GM23338 (cell line): ENCODE measurements at regions not wholly inside any gene's neighbourhood (a gene's known extent, or its start where the extent isn't known, plus 50 kb on each side); places are given as distances from the start of the nearest gene placed in this dataset.

Experiments
- ATAC-seq: fragments of 200-7000 bp; cut with Tn5 transposase; 3 replicates; pipeline ENCODE4 v1.9.1; 2020
- DNase-seq: peaks from one replicate; pipeline ENCODE4 v3.0.0-alpha.2; 2015; ENCODE audit warnings: low spot score
- H2AFZ ChIP-seq: fragments of 200-600 bp; sonication (generic); 2 replicates; pipeline ENCODE4 v1.8.0; 2016; ENCODE audit warnings: antibody characterized with exemption, mild to moderate bottlenecking, moderate library complexity
- H3F3A ChIP-seq: fragments of 200-600 bp; sonication (generic); replicated peaks from 2 replicates; pipeline ENCODE4 v1.8.0; 2017; ENCODE audit warnings: antibody characterized with exemption, mixed run types, low read depth
- H3K27ac ChIP-seq: fragments of 200-600 bp; sonication (generic); 2 replicates; pipeline ENCODE4 v1.6.1; 2016; ENCODE audit warnings: low read depth
- H3K27me3 ChIP-seq: fragments of 200-600 bp; sonication (generic); 2 replicates; pipeline ENCODE4 v1.8.0; 2016; ENCODE audit warnings: mild to moderate bottlenecking, mixed run types, moderate library complexity; ENCODE audit not compliant: insufficient read depth
- H3K36me3 ChIP-seq: fragments of 200-600 bp; sonication (generic); 2 replicates; pipeline ENCODE4 v1.8.0; 2016; ENCODE audit warnings: mild to moderate bottlenecking; ENCODE audit not compliant: insufficient read depth
- H3K4me1 ChIP-seq: fragments of 200-600 bp; sonication (generic); 2 replicates; pipeline ENCODE4 v1.8.0; 2016; ENCODE audit warnings: mild to moderate bottlenecking, moderate library complexity; ENCODE audit not compliant: insufficient read depth
- H3K4me2 ChIP-seq: fragments of 200-600 bp; sonication (generic); 2 replicates; pipeline ENCODE4 v1.7.1; 2017; ENCODE audit warnings: mixed run types
- H3K4me3 ChIP-seq: fragments of 200-600 bp; sonication (generic); 2 replicates; pipeline ENCODE4 v1.6.1; 2016; ENCODE audit warnings: mixed run types
- H3K79me2 ChIP-seq: fragments of 200-600 bp; sonication (generic); replicated peaks from 2 replicates; pipeline ENCODE4 v1.8.0; 2017; ENCODE audit warnings: mild to moderate bottlenecking; ENCODE audit not compliant: insufficient read depth
- H3K9me2 ChIP-seq: fragments of 200-600 bp; sonication (generic); 2 replicates; pipeline ENCODE4 v1.8.0; 2017; ENCODE audit not compliant: insufficient read depth
- H4K20me1 ChIP-seq: fragments of 200-600 bp; sonication (generic); replicated peaks from 2 replicates; pipeline ENCODE4 v1.8.0; 2017; ENCODE audit warnings: mild to moderate bottlenecking; ENCODE audit not compliant: insufficient read depth
- H3K27ac Mint-ChIP-seq: 2 replicates; pipeline ENCODE4 v1.8.0; 2020; ENCODE audit warnings: inconsistent platforms, mild to moderate bottlenecking, moderate library complexity, mixed read lengths
- H3K27me3 Mint-ChIP-seq: 3 replicates; pipeline ENCODE4 v1.8.0; 2022; ENCODE audit warnings: low read depth, mild to moderate bottlenecking, moderate library complexity, mixed read lengths, inconsistent platforms; ENCODE audit not compliant: insufficient read depth, poor library complexity
- H3K36me3 Mint-ChIP-seq: 3 replicates; pipeline ENCODE4 v1.8.0; 2021; ENCODE audit warnings: low read depth, mild to moderate bottlenecking, inconsistent platforms, moderate library complexity, mixed read lengths
- H3K4me1 Mint-ChIP-seq: 3 replicates; pipeline ENCODE4 v1.8.0; 2020; ENCODE audit warnings: mild to moderate bottlenecking, inconsistent platforms, mixed read lengths
- H3K4me3 Mint-ChIP-seq: 3 replicates; pipeline ENCODE4 v1.8.0; 2021; ENCODE audit warnings: moderate library complexity, mild to moderate bottlenecking, inconsistent platforms, mixed read lengths
- H3K9me3 Mint-ChIP-seq: 3 replicates; pipeline ENCODE4 v1.8.0; 2020; ENCODE audit warnings: moderate library complexity, mild to moderate bottlenecking, inconsistent platforms, mixed read lengths
- CREB1 ChIP-seq: fragments of 250-450 bp; sonication (Bioruptor Pico); IDR thresholded peaks from 2 replicates; pipeline ENCODE4 v1.5.0; 2020; ENCODE audit warnings: low read depth, mild to moderate bottlenecking, moderate library complexity
- NANOG ChIP-seq: IDR thresholded peaks from 2 replicates; pipeline ENCODE4 v1.6.1; 2016; ENCODE audit warnings: antibody characterized with exemption, borderline replicate concordance
- ZNF114 ChIP-seq: fragments of 250-450 bp; sonication (Bioruptor Pico); IDR thresholded peaks from 2 replicates; pipeline ENCODE4 v1.5.0; 2020; ENCODE audit warnings: mild to moderate bottlenecking, moderate library complexity
- ZNF331 ChIP-seq: fragments of 250-450 bp; sonication (Bioruptor Pico); IDR thresholded peaks from 2 replicates; pipeline ENCODE4 v1.5.0; 2020; ENCODE audit warnings: low read depth, mild to moderate bottlenecking, moderate library complexity
- TF ChIP-seq, protein P1 (sequence below): IDR thresholded peaks from 2 replicates; pipeline ENCODE4 v1.6.1; 2016; ENCODE audit warnings: antibody characterized with exemption
- TF ChIP-seq, protein P2 (sequence below): fragments of 250-450 bp; sonication (Bioruptor Pico); IDR thresholded peaks from 2 replicates; pipeline ENCODE4 v1.5.0; 2020; ENCODE audit warnings: mild to moderate bottlenecking, moderate library complexity
- TF ChIP-seq, protein P3 (sequence below), 2 experiments: fragments of 200-600 bp in 1 of 2; sonication (generic) in 1 of 2; conservative IDR thresholded peaks; 2 replicates each; pipeline versions ENCODE4 v1.5.1 to v1.6.1; 2016 to 2017; ENCODE audit warnings: antibody characterized with exemption in 2 of 2, low read depth in 2 of 2, mild to moderate bottlenecking in 2 of 2, moderate library complexity in 1 of 2
- TF ChIP-seq, protein P4 (sequence below): IDR thresholded peaks from one replicate; pipeline ENCODE4 v1.6.1; 2018; ENCODE audit warnings: antibody characterized with exemption; ENCODE audit not compliant: unreplicated experiment

DNA sequence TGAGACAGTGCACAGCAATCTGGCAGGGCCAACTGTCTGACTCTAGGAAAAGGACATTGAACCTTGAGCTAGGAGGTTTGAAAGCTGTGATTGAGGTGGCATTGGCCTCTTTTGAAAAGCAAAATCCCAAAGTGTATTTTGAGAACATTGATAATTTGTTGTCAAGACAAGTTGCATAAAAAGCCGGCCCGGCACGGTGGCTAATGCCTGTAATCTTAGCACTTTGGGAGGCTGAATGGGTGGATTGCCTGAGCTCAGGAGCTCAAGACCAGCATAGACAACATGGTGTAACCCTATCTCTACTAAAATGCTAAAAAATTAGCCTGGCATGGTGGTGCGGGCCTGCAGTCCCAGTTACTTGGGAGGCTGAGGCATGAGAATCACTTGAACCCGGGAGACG, 331.6 kb downstream of the DUSP6 start:
- no peaks in the 10 kb centered on the region for H3F3A ChIP-seq
- Mint-ChIP-seq H3K4me3 (no peak overlapping the region), H3K36me3 (no peaks in the 10 kb centered on the region), H3K4me1 (no peaks in the 10 kb centered on the region), H3K9me3 (no peaks in the 10 kb centered on the region), H3K27ac (no peak overlapping the region), H3K27me3 (peaks cover 2% of the 10 kb centered on the region)
- no peak overlapping the region for H2AFZ ChIP-seq
- no peak overlapping the region for H3K4me3 ChIP-seq
- no peak overlapping the region for H3K27ac ChIP-seq
- DNase-seq = no peak
- no peaks in the 10 kb centered on the region for H3K27me3 ChIP-seq
- no peaks in the 10 kb centered on the region for H4K20me1 ChIP-seq
- no peaks in the 10 kb centered on the region for H3K4me1 ChIP-seq
- H3K9me2 ChIP-seq = no peaks in the 10 kb centered on the region
- no peak overlapping the region for H3K4me2 ChIP-seq
- TF ChIP-seq ZNF114 (CRISPR knock-in tag) (no peak), ZNF331 (CRISPR knock-in tag) (no peak), NANOG (no peak), CREB1 (CRISPR knock-in tag) (no peak)
- TF ChIP-seq, protein P1, sequence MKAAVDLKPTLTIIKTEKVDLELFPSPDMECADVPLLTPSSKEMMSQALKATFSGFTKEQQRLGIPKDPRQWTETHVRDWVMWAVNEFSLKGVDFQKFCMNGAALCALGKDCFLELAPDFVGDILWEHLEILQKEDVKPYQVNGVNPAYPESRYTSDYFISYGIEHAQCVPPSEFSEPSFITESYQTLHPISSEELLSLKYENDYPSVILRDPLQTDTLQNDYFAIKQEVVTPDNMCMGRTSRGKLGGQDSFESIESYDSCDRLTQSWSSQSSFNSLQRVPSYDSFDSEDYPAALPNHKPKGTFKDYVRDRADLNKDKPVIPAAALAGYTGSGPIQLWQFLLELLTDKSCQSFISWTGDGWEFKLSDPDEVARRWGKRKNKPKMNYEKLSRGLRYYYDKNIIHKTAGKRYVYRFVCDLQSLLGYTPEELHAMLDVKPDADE = no peak
- TF ChIP-seq, protein P2, sequence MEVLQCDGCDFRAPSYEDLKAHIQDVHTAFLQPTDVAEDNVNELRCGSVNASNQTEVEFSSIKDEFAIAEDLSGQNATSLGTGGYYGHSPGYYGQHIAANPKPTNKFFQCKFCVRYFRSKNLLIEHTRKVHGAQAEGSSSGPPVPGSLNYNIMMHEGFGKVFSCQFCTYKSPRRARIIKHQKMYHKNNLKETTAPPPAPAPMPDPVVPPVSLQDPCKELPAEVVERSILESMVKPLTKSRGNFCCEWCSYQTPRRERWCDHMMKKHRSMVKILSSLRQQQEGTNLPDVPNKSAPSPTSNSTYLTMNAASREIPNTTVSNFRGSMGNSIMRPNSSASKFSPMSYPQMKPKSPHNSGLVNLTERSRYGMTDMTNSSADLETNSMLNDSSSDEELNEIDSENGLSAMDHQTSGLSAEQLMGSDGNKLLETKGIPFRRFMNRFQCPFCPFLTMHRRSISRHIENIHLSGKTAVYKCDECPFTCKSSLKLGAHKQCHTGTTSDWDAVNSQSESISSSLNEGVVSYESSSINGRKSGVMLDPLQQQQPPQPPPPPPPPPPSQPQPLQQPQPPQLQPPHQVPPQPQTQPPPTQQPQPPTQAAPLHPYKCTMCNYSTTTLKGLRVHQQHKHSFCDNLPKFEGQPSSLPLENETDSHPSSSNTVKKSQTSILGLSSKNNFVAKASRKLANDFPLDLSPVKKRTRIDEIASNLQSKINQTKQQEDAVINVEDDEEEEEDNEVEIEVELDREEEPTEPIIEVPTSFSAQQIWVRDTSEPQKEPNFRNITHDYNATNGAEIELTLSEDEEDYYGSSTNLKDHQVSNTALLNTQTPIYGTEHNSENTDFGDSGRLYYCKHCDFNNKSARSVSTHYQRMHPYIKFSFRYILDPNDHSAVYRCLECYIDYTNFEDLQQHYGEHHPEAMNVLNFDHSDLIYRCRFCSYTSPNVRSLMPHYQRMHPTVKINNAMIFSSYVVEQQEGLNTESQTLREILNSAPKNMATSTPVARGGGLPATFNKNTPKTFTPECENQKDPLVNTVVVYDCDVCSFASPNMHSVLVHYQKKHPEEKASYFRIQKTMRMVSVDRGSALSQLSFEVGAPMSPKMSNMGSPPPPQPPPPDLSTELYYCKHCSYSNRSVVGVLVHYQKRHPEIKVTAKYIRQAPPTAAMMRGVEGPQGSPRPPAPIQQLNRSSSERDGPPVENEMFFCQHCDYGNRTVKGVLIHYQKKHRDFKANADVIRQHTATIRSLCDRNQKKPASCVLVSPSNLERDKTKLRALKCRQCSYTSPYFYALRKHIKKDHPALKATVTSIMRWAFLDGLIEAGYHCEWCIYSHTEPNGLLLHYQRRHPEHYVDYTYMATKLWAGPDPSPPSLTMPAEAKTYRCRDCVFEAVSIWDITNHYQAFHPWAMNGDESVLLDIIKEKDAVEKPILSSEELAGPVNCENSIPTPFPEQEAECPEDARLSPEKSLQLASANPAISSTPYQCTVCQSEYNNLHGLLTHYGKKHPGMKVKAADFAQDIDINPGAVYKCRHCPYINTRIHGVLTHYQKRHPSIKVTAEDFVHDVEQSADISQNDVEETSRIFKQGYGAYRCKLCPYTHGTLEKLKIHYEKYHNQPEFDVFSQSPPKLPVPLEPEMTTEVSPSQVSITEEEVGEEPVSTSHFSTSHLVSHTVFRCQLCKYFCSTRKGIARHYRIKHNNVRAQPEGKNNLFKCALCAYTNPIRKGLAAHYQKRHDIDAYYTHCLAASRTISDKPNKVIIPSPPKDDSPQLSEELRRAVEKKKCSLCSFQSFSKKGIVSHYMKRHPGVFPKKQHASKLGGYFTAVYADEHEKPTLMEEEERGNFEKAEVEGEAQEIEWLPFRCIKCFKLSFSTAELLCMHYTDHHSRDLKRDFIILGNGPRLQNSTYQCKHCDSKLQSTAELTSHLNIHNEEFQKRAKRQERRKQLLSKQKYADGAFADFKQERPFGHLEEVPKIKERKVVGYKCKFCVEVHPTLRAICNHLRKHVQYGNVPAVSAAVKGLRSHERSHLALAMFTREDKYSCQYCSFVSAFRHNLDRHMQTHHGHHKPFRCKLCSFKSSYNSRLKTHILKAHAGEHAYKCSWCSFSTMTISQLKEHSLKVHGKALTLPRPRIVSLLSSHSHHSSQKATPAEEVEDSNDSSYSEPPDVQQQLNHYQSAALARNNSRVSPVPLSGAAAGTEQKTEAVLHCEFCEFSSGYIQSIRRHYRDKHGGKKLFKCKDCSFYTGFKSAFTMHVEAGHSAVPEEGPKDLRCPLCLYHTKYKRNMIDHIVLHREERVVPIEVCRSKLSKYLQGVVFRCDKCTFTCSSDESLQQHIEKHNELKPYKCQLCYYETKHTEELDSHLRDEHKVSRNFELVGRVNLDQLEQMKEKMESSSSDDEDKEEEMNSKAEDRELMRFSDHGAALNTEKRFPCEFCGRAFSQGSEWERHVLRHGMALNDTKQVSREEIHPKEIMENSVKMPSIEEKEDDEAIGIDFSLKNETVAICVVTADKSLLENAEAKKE = no peak
- TF ChIP-seq, protein P3, sequence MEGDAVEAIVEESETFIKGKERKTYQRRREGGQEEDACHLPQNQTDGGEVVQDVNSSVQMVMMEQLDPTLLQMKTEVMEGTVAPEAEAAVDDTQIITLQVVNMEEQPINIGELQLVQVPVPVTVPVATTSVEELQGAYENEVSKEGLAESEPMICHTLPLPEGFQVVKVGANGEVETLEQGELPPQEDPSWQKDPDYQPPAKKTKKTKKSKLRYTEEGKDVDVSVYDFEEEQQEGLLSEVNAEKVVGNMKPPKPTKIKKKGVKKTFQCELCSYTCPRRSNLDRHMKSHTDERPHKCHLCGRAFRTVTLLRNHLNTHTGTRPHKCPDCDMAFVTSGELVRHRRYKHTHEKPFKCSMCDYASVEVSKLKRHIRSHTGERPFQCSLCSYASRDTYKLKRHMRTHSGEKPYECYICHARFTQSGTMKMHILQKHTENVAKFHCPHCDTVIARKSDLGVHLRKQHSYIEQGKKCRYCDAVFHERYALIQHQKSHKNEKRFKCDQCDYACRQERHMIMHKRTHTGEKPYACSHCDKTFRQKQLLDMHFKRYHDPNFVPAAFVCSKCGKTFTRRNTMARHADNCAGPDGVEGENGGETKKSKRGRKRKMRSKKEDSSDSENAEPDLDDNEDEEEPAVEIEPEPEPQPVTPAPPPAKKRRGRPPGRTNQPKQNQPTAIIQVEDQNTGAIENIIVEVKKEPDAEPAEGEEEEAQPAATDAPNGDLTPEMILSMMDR (conservative IDR thresholded peaks at IDR 0.05; ENCODE audit: low read depth in 2 of 2) = no peak
- TF ChIP-seq, protein P4, sequence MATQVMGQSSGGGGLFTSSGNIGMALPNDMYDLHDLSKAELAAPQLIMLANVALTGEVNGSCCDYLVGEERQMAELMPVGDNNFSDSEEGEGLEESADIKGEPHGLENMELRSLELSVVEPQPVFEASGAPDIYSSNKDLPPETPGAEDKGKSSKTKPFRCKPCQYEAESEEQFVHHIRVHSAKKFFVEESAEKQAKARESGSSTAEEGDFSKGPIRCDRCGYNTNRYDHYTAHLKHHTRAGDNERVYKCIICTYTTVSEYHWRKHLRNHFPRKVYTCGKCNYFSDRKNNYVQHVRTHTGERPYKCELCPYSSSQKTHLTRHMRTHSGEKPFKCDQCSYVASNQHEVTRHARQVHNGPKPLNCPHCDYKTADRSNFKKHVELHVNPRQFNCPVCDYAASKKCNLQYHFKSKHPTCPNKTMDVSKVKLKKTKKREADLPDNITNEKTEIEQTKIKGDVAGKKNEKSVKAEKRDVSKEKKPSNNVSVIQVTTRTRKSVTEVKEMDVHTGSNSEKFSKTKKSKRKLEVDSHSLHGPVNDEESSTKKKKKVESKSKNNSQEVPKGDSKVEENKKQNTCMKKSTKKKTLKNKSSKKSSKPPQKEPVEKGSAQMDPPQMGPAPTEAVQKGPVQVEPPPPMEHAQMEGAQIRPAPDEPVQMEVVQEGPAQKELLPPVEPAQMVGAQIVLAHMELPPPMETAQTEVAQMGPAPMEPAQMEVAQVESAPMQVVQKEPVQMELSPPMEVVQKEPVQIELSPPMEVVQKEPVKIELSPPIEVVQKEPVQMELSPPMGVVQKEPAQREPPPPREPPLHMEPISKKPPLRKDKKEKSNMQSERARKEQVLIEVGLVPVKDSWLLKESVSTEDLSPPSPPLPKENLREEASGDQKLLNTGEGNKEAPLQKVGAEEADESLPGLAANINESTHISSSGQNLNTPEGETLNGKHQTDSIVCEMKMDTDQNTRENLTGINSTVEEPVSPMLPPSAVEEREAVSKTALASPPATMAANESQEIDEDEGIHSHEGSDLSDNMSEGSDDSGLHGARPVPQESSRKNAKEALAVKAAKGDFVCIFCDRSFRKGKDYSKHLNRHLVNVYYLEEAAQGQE = no peak
- no peak for ATAC-seq
- no peaks in the 10 kb centered on the region for H3K79me2 ChIP-seq
- no peaks in the 10 kb centered on the region for H3K36me3 ChIP-seq
